ENCODE measurements at regions not wholly inside any gene's neighbourhood (a gene's known extent, or its start where the extent isn't known, plus 50 kb on each side); places are given as distances from the start of the nearest gene placed in this dataset.
"Not testable (repeated sequence)": the region's sequence is repeated elsewhere in the genome, so short reads cannot be mapped to it uniquely, and the experiment has no call there.

DNA sequence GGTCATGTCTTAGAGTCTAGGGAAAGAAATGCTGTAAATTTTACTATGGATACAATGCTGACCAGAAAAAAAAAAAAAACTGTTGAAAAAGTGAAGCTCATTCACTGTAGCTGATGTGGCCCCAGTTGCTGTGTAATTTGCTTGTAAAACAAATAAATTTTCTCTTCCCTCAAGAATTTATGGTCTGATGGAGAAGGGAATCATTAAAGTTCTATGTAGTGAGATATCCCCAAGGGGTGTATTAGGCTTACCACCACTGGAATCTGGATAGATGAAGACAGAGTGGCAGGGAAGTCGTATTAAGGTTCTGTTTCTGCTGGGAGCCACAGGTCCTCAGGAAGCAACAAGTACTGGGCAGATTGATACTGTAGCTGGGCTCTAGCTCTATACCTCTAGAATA lies 860.0 kb downstream of the LTN1 start:
- no peak overlapping the region for H3K4me3 ChIP-seq (ENCODE audit: low read length)
- TF ChIP-seq CTCF (IDR thresholded peaks at IDR 0.05; ENCODE audit: insufficient read depth, low read depth, low read length, missing control alignments), result no peak
- DNase-seq (ENCODE audit: low read depth), result no peak

- TF ChIP-seq CTCF (IDR thresholded peaks at IDR 0.05; ENCODE audit: insufficient read depth, low read depth, low read length, missing control alignments), result no peak
- no peak overlapping the region for H3K4me3 ChIP-seq (ENCODE audit: low read length)
- no peak for DNase-seq (ENCODE audit: low read depth)
Measured at GRCh38 chr21:28127175-28127785, 865.4 kb downstream of the LTN1 start.

DNA sequence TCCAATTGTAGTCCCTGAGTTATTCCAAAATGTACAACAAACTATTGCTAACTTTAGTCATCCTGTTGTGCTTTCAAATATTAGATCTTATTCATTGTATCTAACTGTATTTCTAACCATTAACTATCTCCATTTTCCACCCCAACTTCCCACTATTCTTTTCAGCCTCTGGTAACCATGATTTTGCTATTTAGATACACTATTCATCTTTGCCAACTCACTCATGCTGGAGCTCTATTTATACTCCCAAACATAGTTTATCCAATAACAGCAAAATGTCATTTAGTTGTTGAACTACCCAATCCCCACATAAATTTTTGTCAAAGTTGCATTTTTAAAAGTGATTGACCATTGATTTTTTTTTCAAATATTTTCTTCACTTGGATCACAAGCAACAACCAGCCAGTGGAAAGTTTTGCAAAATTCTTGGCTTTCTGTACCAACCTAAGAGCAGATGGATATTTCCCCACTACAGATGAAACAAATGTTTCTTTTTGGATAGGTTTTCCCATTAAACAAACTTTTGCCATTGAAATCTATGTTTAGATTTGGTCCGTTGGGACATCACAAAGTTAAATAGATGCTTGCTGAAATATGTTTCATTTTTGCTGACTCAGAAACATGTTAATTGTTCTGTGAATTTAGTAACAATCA lies 866.0 kb downstream of the LTN1 start:
- TF ChIP-seq CTCF (IDR thresholded peaks at IDR 0.05; ENCODE audit: insufficient read depth, low read depth, low read length, missing control alignments), result no peak
- DNase-seq (ENCODE audit: low read depth), result no peak
- H3K4me3 ChIP-seq (ENCODE audit: low read length), result no peak overlapping the region

- DNase-seq (ENCODE audit: low read depth), result no peak
- no peak overlapping the region for H3K4me3 ChIP-seq (ENCODE audit: low read length)
- no peak for TF ChIP-seq CTCF (IDR thresholded peaks at IDR 0.05; ENCODE audit: insufficient read depth, low read depth, low read length, missing control alignments)
Measured at GRCh38 chr21:28124541-28124940, 868.1 kb downstream of the LTN1 start.

DNA sequence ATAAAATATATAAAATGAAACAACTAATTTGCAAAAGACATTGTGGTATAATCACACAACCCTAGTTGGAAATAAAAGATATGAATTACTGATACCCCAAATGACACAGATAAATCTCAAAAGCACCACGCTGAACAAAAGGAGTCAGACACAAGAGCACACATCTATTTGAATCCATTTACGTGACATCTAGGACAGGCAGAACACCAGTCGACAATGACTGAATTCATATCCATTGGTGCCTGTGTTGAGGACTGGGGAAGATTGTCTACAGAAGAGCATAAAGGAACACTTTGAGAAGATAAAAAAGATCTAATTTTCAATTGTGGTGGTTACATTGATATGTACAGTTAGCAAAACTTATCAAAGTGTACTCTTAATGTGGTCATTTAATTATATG lies 874.1 kb downstream of the LTN1 start:
- H3K4me3 ChIP-seq (ENCODE audit: low read length), result no peak overlapping the region
- TF ChIP-seq CTCF (IDR thresholded peaks at IDR 0.05; ENCODE audit: insufficient read depth, low read depth, low read length, missing control alignments), result no peak
- no peak for DNase-seq (ENCODE audit: low read depth)

DNA sequence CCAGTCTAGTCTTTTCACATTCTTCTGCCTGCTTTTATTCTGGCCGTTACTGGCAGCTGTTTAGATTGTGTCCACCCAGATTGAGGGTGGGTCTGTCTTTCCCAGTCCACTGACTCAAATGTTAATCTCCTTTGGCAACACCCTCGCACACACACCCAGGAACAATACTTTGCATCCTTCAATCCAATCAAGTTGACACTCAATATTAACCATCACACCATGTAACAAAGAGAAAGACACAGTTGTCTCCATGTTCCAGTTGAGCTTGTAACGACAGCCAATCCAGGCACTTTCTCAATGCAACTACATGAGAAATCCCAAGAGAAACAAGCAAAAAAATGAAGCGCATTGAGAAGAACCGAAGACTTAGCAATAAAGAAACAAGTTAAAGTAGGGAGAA lies 877.7 kb downstream of the LTN1 start:
- not testable (repeated sequence) for DNase-seq (ENCODE audit: low read depth)

GRCh38 chr21:28113718-28114117 lies 879.0 kb downstream of the LTN1 start:
- DNase-seq (ENCODE audit: low read depth), result no peak
- TF ChIP-seq CTCF (IDR thresholded peaks at IDR 0.05; ENCODE audit: insufficient read depth, low read depth, low read length, missing control alignments), result no peak

More for the DNA sequence above, 877.7 kb downstream of the LTN1 start:
- not testable (repeated sequence) for H3K4me3 ChIP-seq (ENCODE audit: low read length)

More at GRCh38 chr21:28113718-28114117, 879.0 kb downstream of the LTN1 start:
- H3K4me3 ChIP-seq (ENCODE audit: low read length), result no peak overlapping the region
